GM23248 (cell line): ENCODE measurements at regions not wholly inside any gene's neighbourhood (a gene's known extent, or its start where the extent isn't known, plus 50 kb on each side); places are given as distances from the start of the nearest gene placed in this dataset.

Experiments used
- EZH2 ChIP-seq: fragments of 200-600 bp; sonication (generic); IDR thresholded peaks from 2 replicates; pipeline ENCODE4 v1.6.1; 2018; ENCODE audit warnings: antibody characterized with exemption, mild to moderate bottlenecking; ENCODE audit not compliant: insufficient read depth, poor library complexity, severe bottlenecking
- EZH2phosphoT487 ChIP-seq: fragments of 200-600 bp; sonication (generic); IDR thresholded peaks from 2 replicates; pipeline ENCODE4 v1.6.1; 2018; ENCODE audit warnings: antibody characterized with exemption, moderate library complexity, mild to moderate bottlenecking, low read depth; ENCODE audit not compliant: insufficient read depth

DNA sequence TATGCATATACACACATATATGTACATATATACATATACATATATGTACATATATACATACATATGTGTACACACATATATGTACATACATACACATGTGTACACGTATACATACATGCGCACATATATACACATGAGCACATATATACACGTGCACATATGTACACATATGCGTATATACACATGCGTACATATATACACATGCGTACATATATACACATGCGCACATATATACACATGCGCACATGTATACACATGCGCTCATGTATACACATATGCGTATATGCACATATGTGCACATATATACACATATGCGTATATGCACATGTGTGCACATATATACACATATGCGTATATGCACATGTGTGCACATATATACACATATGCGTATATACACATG lies 353.0 kb downstream of the EDEM1 start:
- TF ChIP-seq EZH2 (no peak), EZH2phosphoT487 (no peak)
